ENCODE measurements at regions not wholly inside any gene's neighbourhood (a gene's known extent, or its start where the extent isn't known, plus 50 kb on each side); places are given as distances from the start of the nearest gene placed in this dataset.
"Not testable (repeated sequence)": the region's sequence is repeated elsewhere in the genome, so short reads cannot be mapped to it uniquely, and the experiment has no call there.

- no peaks in the 10 kb centered on the region for H3K4me1 ChIP-seq (ENCODE audit: insufficient read depth)
- 51% methylated on average over 5 of the region's 5 CpGs for WGBS
- no peak overlapping the region for H3K27ac ChIP-seq (ENCODE audit: low read depth)
- DNase-seq (ENCODE audit: extremely low spot score) = peak; percentile 2
- H3K4me3 ChIP-seq (ENCODE audit: low read depth, low read length) = no peak overlapping the region
- H3K36me3 ChIP-seq (ENCODE audit: insufficient read depth) = no peaks in the 10 kb centered on the region
Observed at GRCh38 chr13:65260946-65261891, 1968.9 kb downstream of the PCDH9 start.

GRCh38 chr13:65240773-65241172, 1989.4 kb downstream of the PCDH9 start:
- WGBS = 86% methylated on average over 1 of the region's 1 CpG
- Histone ChIP-seq H3K4me3 (ENCODE audit: low read depth, low read length) (no peak overlapping the region), H3K27ac (ENCODE audit: low read depth) (no peak overlapping the region), H3K36me3 (ENCODE audit: insufficient read depth) (no peaks in the 10 kb centered on the region), H3K4me1 (ENCODE audit: insufficient read depth) (no peaks in the 10 kb centered on the region)
- DNase-seq (ENCODE audit: extremely low spot score) = no peak

- Histone ChIP-seq H3K4me3 (ENCODE audit: low read depth, low read length) (no peak overlapping the region), H3K27ac (ENCODE audit: low read depth) (no peak overlapping the region), H3K36me3 (ENCODE audit: insufficient read depth) (no peaks in the 10 kb centered on the region), H3K4me1 (ENCODE audit: insufficient read depth) (no peaks in the 10 kb centered on the region)
- 90% methylated on average over 6 of the region's 6 CpGs for WGBS
- DNase-seq (ENCODE audit: extremely low spot score) = no peak
Observed at GRCh38 chr13:65236841-65237418, 1993.2 kb downstream of the PCDH9 start.

GRCh38 chr13:65217471-65217995, 2012.6 kb downstream of the PCDH9 start:
- Histone ChIP-seq H3K4me1 (ENCODE audit: insufficient read depth) (no peaks in the 10 kb centered on the region), H3K4me3 (ENCODE audit: low read depth, low read length) (no peak overlapping the region), H3K27ac (ENCODE audit: low read depth) (no peak overlapping the region), H3K36me3 (ENCODE audit: insufficient read depth) (no peaks in the 10 kb centered on the region)
- no peak for DNase-seq (ENCODE audit: extremely low spot score)
- 81% methylated on average over 7 of the region's 7 CpGs for WGBS

GRCh38 chr13:65202845-65203244, 2027.3 kb downstream of the PCDH9 start:
- WGBS = 96% methylated on average over 2 of the region's 2 CpGs

GRCh38 chr13:65188721-65189120, 2041.4 kb downstream of the PCDH9 start:
- no peaks in the 10 kb centered on the region for H3K4me1 ChIP-seq (ENCODE audit: insufficient read depth)
- H3K36me3 ChIP-seq (ENCODE audit: insufficient read depth) = no peaks in the 10 kb centered on the region
- H3K27ac ChIP-seq (ENCODE audit: low read depth) = no peak overlapping the region
- no peak for DNase-seq (ENCODE audit: extremely low spot score)
- 86% methylated on average over 3 of the region's 3 CpGs for WGBS
- no peak overlapping the region for H3K4me3 ChIP-seq (ENCODE audit: low read depth, low read length)

More at GRCh38 chr13:65202845-65203244, 2027.3 kb downstream of the PCDH9 start:
- not testable (repeated sequence) for DNase-seq (ENCODE audit: extremely low spot score); H3K4me3 ChIP-seq (ENCODE audit: low read depth, low read length); H3K4me1 ChIP-seq (ENCODE audit: insufficient read depth); H3K27ac ChIP-seq (ENCODE audit: low read depth); H3K36me3 ChIP-seq (ENCODE audit: insufficient read depth)

GRCh38 chr13:65168026-65168425, 2062.1 kb downstream of the PCDH9 start:
- DNase-seq (ENCODE audit: extremely low spot score) = no peak
- Histone ChIP-seq H3K4me3 (ENCODE audit: low read depth, low read length) (no peak overlapping the region), H3K36me3 (ENCODE audit: insufficient read depth) (no peaks in the 10 kb centered on the region), H3K27ac (ENCODE audit: low read depth) (no peak overlapping the region), H3K4me1 (ENCODE audit: insufficient read depth) (no peaks in the 10 kb centered on the region)
- 70% methylated on average over 3 of the region's 3 CpGs for WGBS

- no peak overlapping the region for H3K27ac ChIP-seq (ENCODE audit: low read depth)
- H3K36me3 ChIP-seq (ENCODE audit: insufficient read depth) = no peaks in the 10 kb centered on the region
- 71% methylated on average over 3 of the region's 3 CpGs for WGBS
- H3K4me1 ChIP-seq (ENCODE audit: insufficient read depth) = no peaks in the 10 kb centered on the region
- DNase-seq (ENCODE audit: extremely low spot score) = no peak
- no peak overlapping the region for H3K4me3 ChIP-seq (ENCODE audit: low read depth, low read length)
Observed at GRCh38 chr13:65166675-65167074, 2063.5 kb downstream of the PCDH9 start.

- no peak overlapping the region for H3K27ac ChIP-seq (ENCODE audit: low read depth)
- H3K4me3 ChIP-seq (ENCODE audit: low read depth, low read length) = no peak overlapping the region
- DNase-seq (ENCODE audit: extremely low spot score) = no peak
- no peaks in the 10 kb centered on the region for H3K36me3 ChIP-seq (ENCODE audit: insufficient read depth)
- WGBS = 44% methylated on average over 3 of the region's 3 CpGs
- no peaks in the 10 kb centered on the region for H3K4me1 ChIP-seq (ENCODE audit: insufficient read depth)
Observed at GRCh38 chr13:65159803-65160202, 2070.3 kb downstream of the PCDH9 start.

GRCh38 chr13:65155861-65156260, 2074.3 kb downstream of the PCDH9 start:
- Histone ChIP-seq H3K36me3 (ENCODE audit: insufficient read depth) (no peaks in the 10 kb centered on the region), H3K4me3 (ENCODE audit: low read depth, low read length) (no peak overlapping the region), H3K27ac (ENCODE audit: low read depth) (no peak overlapping the region), H3K4me1 (ENCODE audit: insufficient read depth) (no peaks in the 10 kb centered on the region)
- WGBS = 95% methylated on average over 2 of the region's 2 CpGs
- DNase-seq (ENCODE audit: extremely low spot score) = no peak

GRCh38 chr13:65154661-65155447, 2075.3 kb downstream of the PCDH9 start:
- Histone ChIP-seq H3K4me1 (ENCODE audit: insufficient read depth) (no peaks in the 10 kb centered on the region), H3K27ac (ENCODE audit: low read depth) (no peak overlapping the region), H3K36me3 (ENCODE audit: insufficient read depth) (no peaks in the 10 kb centered on the region), H3K4me3 (ENCODE audit: low read depth, low read length) (no peak overlapping the region)
- no peak for DNase-seq (ENCODE audit: extremely low spot score)
- 93% methylated on average over 5 of the region's 5 CpGs for WGBS

- no peak for DNase-seq (ENCODE audit: extremely low spot score)
- WGBS = 95% methylated on average over 37 of the region's 37 CpGs
- Histone ChIP-seq H3K4me3 (ENCODE audit: low read depth, low read length) (no peak overlapping the region), H3K27ac (ENCODE audit: low read depth) (no peak overlapping the region), H3K4me1 (ENCODE audit: insufficient read depth) (no peaks in the 10 kb centered on the region), H3K36me3 (ENCODE audit: insufficient read depth) (no peaks in the 10 kb centered on the region)
Observed at GRCh38 chr13:65149687-65150086, 2080.4 kb downstream of the PCDH9 start.

- Histone ChIP-seq H3K4me1 (ENCODE audit: insufficient read depth) (no peaks in the 10 kb centered on the region), H3K36me3 (ENCODE audit: insufficient read depth) (no peaks in the 10 kb centered on the region), H3K4me3 (ENCODE audit: low read depth, low read length) (no peak overlapping the region), H3K27ac (ENCODE audit: low read depth) (no peak overlapping the region)
- 97% methylated on average over 3 of the region's 3 CpGs for whole genome bisulfite sequencing
- DNase-seq (ENCODE audit: extremely low spot score) = no peak
Observed at GRCh38 chr13:65143920-65144319, 2086.2 kb downstream of the PCDH9 start.
